ENCODE measurements at regions not wholly inside any gene's neighbourhood (a gene's known extent, or its start where the extent isn't known, plus 50 kb on each side); places are given as distances from the start of the nearest gene placed in this dataset.

GRCh38 chrX:4741024-4741423 lies 1027.6 kb upstream of the PRKX start:
- intact Hi-C loops (cut with micrococcal nuclease), result no loop called here
- Mint-ChIP-seq H3K27ac (no peak overlapping the region), H3K27me3 (ENCODE audit: low read depth) (no peaks in the 10 kb centered on the region), H3K4me3 (ENCODE audit: low read depth) (no peak overlapping the region), H3K36me3 (ENCODE audit: low read depth) (no peaks in the 10 kb centered on the region), H3K4me1 (ENCODE audit: low read depth) (no peaks in the 10 kb centered on the region), H3K9me3 (no peaks in the 10 kb centered on the region)
- DNase-seq (ENCODE audit: low spot score), result no peak

DNA sequence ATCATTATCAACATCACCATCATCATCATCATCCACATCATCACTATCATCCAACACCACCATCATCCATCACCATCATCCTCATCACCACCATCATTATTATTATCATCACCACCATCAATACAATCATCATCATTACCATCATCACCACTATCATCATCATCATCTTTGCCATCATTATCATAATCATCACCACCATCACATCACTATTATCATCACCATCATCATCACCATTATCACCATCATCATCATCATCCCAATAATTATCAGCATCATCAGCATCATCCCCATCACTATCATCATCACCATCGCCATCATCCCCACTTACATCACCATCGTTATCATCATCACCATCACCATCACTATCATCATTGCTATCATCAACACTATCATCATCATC lies 1021.9 kb upstream of the PRKX start:
- Mint-ChIP-seq H3K27ac (no peak overlapping the region), H3K36me3 (ENCODE audit: low read depth) (no peaks in the 10 kb centered on the region), H3K4me3 (ENCODE audit: low read depth) (no peak overlapping the region), H3K4me1 (ENCODE audit: low read depth) (no peaks in the 10 kb centered on the region), H3K27me3 (ENCODE audit: low read depth) (no peaks in the 10 kb centered on the region), H3K9me3 (no peaks in the 10 kb centered on the region)
- intact Hi-C loops (cut with micrococcal nuclease), result no loop called here
- DNase-seq (ENCODE audit: low spot score), result no peak

GRCh38 chrX:4710618-4711433 lies 997.4 kb upstream of the PRKX start:
- Mint-ChIP-seq H3K36me3 (ENCODE audit: low read depth) (no peaks in the 10 kb centered on the region), H3K27ac (no peak overlapping the region)
- no peak for DNase-seq (ENCODE audit: low spot score)

DNA sequence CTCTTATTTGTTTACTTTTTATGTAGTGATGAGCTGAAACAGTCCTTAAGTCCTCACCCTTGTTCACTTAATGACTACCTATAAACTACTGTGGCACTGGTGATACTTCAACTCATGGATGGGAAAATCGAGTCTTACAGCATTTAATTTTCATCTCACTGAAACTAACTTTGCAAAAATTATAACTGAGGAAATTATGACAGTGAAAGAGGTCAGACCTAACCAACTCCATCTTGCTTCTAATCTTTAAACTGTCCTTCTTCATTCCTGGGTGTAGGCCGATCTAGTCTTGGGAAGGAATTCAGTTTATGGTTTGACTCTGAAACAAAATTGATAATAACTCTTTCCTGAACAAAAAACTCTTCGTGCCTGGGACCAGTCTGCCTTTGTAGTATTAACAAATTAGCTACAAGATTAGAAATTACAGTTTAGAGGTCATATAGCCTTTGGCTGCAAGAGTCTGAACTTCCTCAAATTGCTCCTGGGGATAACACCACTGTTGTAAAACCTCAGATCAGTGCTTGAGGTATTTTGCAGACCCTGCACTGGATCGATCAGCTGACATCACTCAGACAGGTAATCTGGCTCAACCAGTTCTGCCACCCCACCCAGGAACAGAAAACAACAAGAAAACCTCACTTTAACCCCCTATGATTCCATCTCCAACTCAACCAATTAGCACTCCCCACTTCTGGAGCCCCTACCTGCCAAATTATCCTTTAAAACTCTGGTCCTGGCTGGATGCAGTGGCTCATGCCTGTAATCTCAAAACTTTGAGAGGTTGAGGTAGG lies 995.7 kb upstream of the PRKX start:
- intact Hi-C loops (cut with micrococcal nuclease), result no loop called here
- no peaks in the 10 kb centered on the region for H3K36me3 Mint-ChIP-seq (ENCODE audit: low read depth)
- H3K27ac Mint-ChIP-seq, result no peak overlapping the region
- peaks cover 4% of the 10 kb centered on the region for H3K9me3 Mint-ChIP-seq
- DNase-seq (ENCODE audit: low spot score), result no peak
- H3K27me3 Mint-ChIP-seq (ENCODE audit: low read depth), result no peaks in the 10 kb centered on the region
- H3K4me1 Mint-ChIP-seq (ENCODE audit: low read depth), result no peaks in the 10 kb centered on the region
- no peak overlapping the region for H3K4me3 Mint-ChIP-seq (ENCODE audit: low read depth)

More at GRCh38 chrX:4710618-4711433, 997.4 kb upstream of the PRKX start:
- Mint-ChIP-seq H3K4me3 (ENCODE audit: low read depth) (no peak overlapping the region), H3K27me3 (ENCODE audit: low read depth) (no peaks in the 10 kb centered on the region), H3K9me3 (peaks cover 4% of the 10 kb centered on the region), H3K4me1 (ENCODE audit: low read depth) (no peaks in the 10 kb centered on the region)
- intact Hi-C loops (cut with micrococcal nuclease), result no loop called here

DNA sequence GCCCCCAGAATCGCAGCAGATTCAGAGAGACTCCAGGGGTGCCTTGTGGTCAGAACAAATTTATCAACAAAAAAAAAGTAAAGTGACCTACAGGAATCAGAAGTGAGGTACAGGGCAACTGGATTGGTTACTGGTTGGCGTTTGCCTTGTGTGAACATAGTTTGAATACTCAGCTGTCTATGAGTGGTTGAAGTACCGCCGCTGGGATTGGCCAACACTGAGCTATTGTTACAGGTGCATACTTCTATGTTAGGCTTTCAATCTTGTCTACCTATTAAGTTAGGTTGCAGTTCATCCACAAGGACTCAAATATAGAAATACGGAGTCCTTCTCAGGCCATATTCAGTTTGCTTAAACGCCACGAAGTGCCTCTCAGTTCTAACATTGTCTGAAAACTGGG lies 993.5 kb upstream of the PRKX start:
- Mint-ChIP-seq H3K27ac (no peak overlapping the region), H3K4me3 (ENCODE audit: low read depth) (no peak overlapping the region), H3K4me1 (ENCODE audit: low read depth) (no peaks in the 10 kb centered on the region), H3K36me3 (ENCODE audit: low read depth) (no peaks in the 10 kb centered on the region), H3K27me3 (ENCODE audit: low read depth) (no peaks in the 10 kb centered on the region), H3K9me3 (peaks cover 3% of the 10 kb centered on the region)
- intact Hi-C loops (cut with micrococcal nuclease), result no loop called here
- no peak for DNase-seq (ENCODE audit: low spot score)

DNA sequence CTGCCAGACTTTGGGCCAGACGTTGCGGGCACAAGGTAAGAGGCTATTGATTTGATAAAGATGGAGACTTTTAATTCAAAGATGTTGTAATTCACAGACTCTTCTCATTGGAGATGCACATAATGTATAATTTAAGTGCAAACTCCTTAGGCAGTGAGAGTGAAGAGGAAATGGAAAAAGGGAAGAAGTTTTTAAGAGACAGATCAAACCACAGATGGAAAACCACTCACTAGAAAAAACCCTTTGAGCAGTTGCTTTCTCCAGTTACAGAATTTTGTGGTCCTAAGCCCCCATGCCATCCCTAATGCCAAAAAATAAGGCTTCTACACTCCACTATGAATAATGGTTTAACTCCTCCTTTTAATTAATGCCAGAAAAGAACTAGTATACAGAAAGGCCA lies 977.1 kb upstream of the PRKX start:
- Mint-ChIP-seq H3K27ac (no peak overlapping the region), H3K4me1 (ENCODE audit: low read depth) (no peaks in the 10 kb centered on the region), H3K27me3 (ENCODE audit: low read depth) (no peaks in the 10 kb centered on the region), H3K36me3 (ENCODE audit: low read depth) (no peaks in the 10 kb centered on the region), H3K4me3 (ENCODE audit: low read depth) (no peak overlapping the region), H3K9me3 (peaks cover 5% of the 10 kb centered on the region)
- no peak for DNase-seq (ENCODE audit: low spot score)
- intact Hi-C loops (cut with micrococcal nuclease), result no loop called here

GRCh38 chrX:4682636-4683035 lies 969.2 kb upstream of the PRKX start:
- H3K27me3 Mint-ChIP-seq (ENCODE audit: low read depth), result no peaks in the 10 kb centered on the region
- H3K4me3 Mint-ChIP-seq (ENCODE audit: low read depth), result no peak overlapping the region
- no peak for DNase-seq (ENCODE audit: low spot score)
- peaks cover 13% of the 10 kb centered on the region for H3K9me3 Mint-ChIP-seq
- H3K36me3 Mint-ChIP-seq (ENCODE audit: low read depth), result no peaks in the 10 kb centered on the region
- no peaks in the 10 kb centered on the region for H3K4me1 Mint-ChIP-seq (ENCODE audit: low read depth)
- intact Hi-C loops (cut with micrococcal nuclease), result no loop called here
- H3K27ac Mint-ChIP-seq, result no peak overlapping the region

GRCh38 chrX:4675686-4676300 lies 962.3 kb upstream of the PRKX start:
- Mint-ChIP-seq H3K4me1 (ENCODE audit: low read depth) (no peaks in the 10 kb centered on the region), H3K27me3 (ENCODE audit: low read depth) (no peaks in the 10 kb centered on the region), H3K36me3 (ENCODE audit: low read depth) (no peaks in the 10 kb centered on the region), H3K4me3 (ENCODE audit: low read depth) (no peak overlapping the region), H3K9me3 (peaks cover 6% of the 10 kb centered on the region), H3K27ac (no peak overlapping the region)
- intact Hi-C loops (cut with micrococcal nuclease), result no loop called here
- no peak for DNase-seq (ENCODE audit: low spot score)

DNA sequence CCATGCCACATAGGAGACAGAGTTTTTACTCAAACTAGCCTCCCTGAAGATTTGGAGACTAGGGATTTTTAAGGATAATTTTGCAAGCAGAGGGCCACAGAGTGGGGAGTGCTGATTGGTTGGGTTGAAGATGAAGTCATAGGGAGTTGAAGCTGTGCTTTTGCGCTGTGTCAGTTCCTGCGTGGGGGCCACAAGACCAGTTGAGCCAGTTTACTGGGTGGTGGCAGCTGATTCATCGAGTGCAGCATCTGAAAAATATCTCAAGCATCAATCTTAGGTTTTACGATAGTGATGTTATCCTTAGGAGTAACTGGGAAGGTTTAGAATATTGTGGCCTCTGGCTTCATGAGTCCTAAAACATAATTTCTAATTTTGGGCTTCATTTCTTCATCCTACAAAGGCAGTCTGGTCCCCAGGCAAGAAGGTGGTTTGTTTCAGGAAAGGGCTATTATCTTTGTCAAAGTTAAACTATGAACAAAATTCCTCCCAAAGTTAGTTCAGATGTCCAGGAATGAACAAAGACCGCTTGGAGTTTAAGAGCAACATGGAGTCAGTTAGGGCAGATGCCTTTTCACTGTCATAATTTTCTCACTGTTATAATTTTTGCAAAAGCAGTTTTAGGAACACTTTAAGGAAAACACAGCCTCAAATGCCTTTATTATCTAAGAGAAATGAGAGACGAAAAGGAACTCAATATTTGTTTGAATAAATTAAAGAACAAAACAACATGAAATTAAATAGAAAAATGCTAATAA lies 960.8 kb upstream of the PRKX start:
- Mint-ChIP-seq H3K36me3 (ENCODE audit: low read depth) (no peaks in the 10 kb centered on the region), H3K9me3 (peaks cover 6% of the 10 kb centered on the region), H3K4me3 (ENCODE audit: low read depth) (no peak overlapping the region), H3K27me3 (ENCODE audit: low read depth) (no peaks in the 10 kb centered on the region), H3K27ac (no peak overlapping the region), H3K4me1 (ENCODE audit: low read depth) (no peaks in the 10 kb centered on the region)
- no peak for DNase-seq (ENCODE audit: low spot score)
- intact Hi-C loops (cut with micrococcal nuclease), result no loop called here

DNA sequence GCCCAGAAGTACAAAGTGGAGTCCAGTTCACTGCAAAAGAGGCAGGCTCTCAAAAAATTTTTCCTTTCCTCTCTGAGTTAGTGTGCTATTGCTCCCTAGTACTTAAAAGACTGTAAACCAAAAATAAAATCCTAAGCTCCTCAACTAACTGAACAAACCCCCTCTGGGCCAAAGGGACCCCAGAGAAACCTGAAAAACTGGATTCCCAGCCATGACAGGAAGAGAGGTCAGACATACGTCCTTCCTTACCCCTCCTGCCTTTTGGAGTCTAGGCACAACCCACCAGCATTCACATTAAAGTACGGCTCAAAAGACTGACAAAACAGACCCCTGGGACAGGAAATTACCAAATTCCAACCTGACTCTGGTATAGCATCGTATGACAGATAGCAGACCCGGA lies 957.9 kb upstream of the PRKX start:
- no peaks in the 10 kb centered on the region for H3K9me3 Mint-ChIP-seq
- no peak for DNase-seq (ENCODE audit: low spot score)
- intact Hi-C loops (cut with micrococcal nuclease), result no loop called here
- H3K27me3 Mint-ChIP-seq (ENCODE audit: low read depth), result no peaks in the 10 kb centered on the region
- H3K27ac Mint-ChIP-seq, result no peak overlapping the region
- H3K4me1 Mint-ChIP-seq (ENCODE audit: low read depth), result no peaks in the 10 kb centered on the region
- H3K36me3 Mint-ChIP-seq (ENCODE audit: low read depth), result no peaks in the 10 kb centered on the region
- H3K4me3 Mint-ChIP-seq (ENCODE audit: low read depth), result no peak overlapping the region

DNA sequence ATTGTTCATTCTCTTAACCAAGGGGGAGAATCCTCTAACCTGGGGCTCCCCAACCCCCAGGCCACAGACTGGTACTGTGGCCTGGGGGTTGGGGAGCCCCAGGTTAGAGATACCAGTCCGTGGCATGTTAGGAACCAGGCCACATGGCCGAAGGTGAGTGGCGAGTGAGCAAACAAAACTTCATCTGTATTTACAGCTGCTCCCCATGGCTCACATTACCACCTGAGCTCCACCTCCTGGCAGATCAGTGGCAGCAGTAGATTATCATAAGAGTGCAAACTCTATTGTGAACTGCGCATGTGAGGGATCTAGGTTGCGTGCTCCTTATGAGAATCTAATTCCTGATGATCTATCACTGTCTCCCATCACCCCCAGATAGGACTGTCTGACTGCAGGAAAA lies 957.2 kb upstream of the PRKX start:
- Mint-ChIP-seq H3K9me3 (no peaks in the 10 kb centered on the region), H3K36me3 (ENCODE audit: low read depth) (no peaks in the 10 kb centered on the region), H3K4me1 (ENCODE audit: low read depth) (no peaks in the 10 kb centered on the region), H3K4me3 (ENCODE audit: low read depth) (no peak overlapping the region), H3K27ac (no peak overlapping the region), H3K27me3 (ENCODE audit: low read depth) (no peaks in the 10 kb centered on the region)
- intact Hi-C loops (cut with micrococcal nuclease), result no loop called here
- DNase-seq (ENCODE audit: low spot score), result no peak

DNA sequence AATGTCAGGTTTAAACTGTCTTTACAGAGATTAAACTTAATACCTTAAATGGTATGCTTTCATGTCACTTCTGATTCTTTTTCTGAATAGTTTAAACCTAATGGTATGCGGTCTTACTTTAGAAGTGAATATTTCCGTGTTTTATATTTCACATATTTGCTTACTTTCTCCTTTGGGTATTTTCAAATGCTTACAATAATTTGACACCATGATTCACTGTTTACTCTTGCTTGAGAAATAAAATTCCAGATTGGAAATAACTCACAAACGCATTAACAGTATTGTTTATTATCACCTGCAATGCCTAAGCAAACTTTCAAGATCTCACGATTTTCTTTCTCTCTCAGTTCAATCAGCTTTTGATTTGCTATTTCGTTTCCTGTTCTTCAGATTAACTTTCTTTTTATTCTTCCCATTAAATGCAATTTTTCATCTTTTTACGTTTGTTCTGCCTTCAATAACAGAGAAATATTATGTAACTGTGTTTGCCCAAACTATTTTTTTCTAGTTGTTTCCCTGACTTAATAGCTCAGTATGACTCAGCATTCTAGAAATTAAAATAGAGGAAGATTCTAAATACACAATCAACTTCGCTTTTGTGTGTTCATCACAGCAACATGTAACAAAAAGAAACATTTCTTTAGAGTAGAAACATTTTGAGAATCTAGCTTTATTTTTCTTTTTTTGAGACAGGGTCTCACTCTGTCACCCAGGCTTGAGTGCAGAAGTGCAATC lies 955.5 kb upstream of the PRKX start:
- intact Hi-C loops (cut with micrococcal nuclease), result no loop called here
- no peak overlapping the region for H3K27ac Mint-ChIP-seq
- H3K4me1 Mint-ChIP-seq (ENCODE audit: low read depth), result no peaks in the 10 kb centered on the region

More for the DNA sequence above, 955.5 kb upstream of the PRKX start:
- H3K4me3 Mint-ChIP-seq (ENCODE audit: low read depth), result no peak overlapping the region
- H3K27me3 Mint-ChIP-seq (ENCODE audit: low read depth), result no peaks in the 10 kb centered on the region
- DNase-seq (ENCODE audit: low spot score), result no peak
- H3K36me3 Mint-ChIP-seq (ENCODE audit: low read depth), result no peaks in the 10 kb centered on the region
- H3K9me3 Mint-ChIP-seq, result no peaks in the 10 kb centered on the region
